Right renal pelvis (tissue), 4 donors: ENCODE measurements at regions not wholly inside any gene's neighbourhood (a gene's known extent, or its start where the extent isn't known, plus 50 kb on each side); places are given as distances from the start of the nearest gene placed in this dataset.

Source experiments
- DNase-seq, 4 donors: peaks; one replicate each; pipeline ENCODE4 v3.0.0-alpha.2; 2013; ENCODE audit warnings: low read depth in 4 of 4, low spot score in 3 of 4, missing footprints in 1 of 4

DNA sequence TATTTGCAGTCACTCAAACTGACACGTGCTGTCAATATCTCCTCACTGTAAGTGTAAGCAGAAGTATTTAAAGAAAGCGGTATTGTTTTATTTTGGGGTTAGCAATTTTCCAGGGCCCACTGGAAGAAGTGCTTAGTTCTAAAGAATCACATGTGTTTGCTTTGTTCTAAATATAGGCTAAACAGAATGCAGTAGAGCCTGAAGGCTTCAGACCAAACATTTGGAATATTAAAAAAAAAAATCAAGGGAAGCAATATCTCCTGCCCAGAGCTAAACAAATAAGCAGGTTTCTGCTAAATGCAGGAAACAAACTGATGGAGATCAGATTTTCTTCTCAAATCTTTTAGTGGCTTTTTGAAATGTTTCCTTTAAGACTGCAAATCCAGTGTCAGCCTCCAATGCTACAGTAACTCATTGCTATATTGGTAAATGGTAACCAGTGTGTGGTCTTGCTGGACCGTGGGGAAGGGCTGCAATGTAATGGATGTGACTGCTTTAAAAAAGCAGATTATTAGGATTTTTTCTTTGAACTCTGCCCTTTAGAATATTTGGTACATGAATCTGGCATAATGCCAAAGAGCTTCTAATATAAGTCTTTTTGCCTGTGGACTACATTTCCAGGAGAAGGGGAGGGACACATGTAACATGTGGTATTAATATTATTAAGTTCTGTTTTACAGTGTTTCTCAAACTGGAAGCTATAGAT lies 317.1 kb upstream of the FERMT1 start:
- DNase-seq = no peak

DNA sequence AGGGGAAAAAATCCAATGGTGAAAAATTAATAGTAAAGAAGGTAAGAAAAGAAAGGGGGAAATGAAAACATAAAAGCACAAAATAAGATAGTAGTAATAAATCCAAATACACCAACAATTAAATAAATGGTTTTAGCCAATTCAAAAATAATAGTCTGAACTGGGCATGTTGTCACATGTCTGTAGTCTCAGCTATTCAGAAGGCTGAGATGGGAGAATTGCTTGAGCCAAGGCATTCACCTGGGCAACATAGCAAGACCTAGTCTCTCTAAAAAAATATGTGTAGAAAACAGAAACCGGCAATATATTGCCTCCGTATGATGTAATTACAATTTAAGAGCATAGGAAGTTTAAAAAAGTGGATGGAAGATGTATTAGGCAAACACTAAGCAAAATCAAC lies 311.3 kb upstream of the FERMT1 start:
- DNase-seq = no peak

GRCh38 chr20:6430381-6430780 lies 307.6 kb upstream of the FERMT1 start:
- no peak for DNase-seq

DNA sequence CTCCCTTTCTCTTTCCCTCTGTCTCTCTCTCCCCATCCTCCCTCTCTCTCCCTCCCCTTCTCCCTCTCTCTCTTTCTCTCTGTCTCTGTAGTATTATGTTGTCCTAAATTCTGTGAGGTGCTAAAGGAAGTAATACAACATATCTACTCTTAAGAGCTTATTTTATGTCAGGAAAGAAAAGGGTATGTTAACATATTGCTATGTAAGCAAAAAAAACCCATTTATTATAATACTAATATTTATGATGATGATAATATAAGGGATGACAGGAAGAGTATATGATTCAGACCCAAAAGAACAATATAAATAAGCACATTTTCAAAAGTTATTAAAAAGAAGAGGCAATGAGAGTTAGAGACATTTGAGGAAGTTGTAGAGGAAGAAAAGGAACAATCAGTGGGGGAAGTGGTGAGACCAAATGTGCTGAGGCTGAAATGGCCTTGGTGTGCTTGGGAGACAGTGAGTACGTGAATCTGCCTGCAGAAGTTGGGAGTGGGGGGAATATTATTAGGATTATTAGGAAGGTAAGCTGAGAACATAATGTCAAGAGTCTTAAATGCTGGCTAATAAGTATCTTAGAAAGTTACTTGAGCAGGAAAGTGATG lies 303.6 kb upstream of the FERMT1 start:
- DNase-seq = no peak

DNA sequence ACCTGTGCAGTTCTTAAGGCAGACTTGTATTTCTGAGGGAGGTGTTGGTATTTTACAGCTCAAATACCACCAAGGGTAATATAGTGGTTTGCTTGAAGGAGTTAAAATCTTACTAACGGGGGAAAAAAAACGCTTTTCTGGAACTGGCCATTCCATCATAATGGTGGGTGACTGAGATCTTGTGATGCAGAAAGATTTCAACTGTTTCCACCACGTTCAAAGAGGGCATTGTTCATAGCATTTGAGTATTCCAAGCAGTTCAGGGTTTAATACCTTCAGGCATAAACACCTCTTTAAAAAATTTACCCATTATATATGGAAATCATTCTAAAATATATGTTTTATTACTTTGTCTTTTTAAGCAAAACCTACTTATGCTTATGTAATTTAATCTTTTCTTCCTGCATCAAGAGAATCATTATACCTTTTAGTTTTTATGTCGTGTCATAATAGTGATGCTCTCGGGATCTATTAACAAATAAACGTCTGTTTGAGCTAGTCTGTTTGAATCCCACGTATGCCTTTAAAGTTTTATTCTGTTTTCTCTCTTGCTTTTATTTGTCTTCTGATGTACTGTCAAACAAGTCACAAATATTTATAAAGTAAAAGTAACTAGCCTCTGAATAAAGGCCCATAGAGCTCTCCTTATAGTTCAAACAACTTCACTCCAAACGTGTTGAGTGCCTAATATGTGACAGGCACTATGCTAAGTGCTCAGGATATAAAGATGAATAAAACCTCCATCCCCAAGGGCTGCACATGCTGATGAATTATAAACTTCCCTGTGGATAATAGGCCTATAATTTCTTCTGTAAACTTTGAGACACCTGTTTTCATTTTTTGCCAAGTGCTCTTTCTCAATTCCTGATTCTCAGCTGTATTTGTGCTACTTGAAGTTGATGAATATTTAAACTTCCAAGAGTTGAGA lies 298.8 kb upstream of the FERMT1 start:
- DNase-seq = no peak

GRCh38 chr20:6420336-6420735 lies 297.5 kb upstream of the FERMT1 start:
- DNase-seq = no peak

DNA sequence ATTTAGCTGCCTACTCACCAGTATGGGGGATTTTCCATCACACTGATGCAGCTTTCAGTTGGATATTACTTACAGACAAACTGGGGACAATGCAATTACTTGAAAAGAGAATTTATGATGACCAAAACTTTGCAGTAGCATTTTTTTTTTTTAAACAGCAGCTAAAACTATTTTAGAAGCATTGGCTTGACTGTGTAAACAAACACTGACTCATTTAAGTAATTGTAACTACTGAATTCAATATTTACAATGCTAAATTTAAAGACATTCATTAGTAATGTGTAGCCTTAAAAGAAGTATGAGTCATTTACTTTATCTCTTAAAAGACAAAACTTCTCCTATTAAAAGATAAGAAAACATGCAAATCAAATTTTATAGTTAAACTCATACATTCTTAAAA lies 295.9 kb upstream of the FERMT1 start:
- DNase-seq = no peak

GRCh38 chr20:6416371-6416770 lies 293.5 kb upstream of the FERMT1 start:
- DNase-seq = no peak

DNA sequence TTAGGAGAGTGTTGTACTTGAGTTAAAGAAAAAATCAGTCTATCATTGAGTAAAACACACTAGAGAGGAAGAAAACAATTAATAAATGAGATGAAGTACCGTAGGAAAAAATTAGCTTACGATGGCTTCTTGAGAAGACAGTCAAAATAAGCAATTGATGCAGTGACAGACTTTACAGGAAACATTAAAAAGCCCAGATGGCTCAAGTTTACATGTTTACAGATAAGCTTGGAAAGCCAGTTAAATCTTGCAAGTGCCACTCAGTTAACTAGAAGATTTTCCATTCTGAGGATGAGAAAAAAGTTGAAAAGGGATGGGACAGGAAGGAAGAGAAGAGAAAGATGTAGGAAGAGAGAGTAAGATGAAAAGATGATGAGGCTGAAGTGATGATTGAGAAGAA lies 288.8 kb upstream of the FERMT1 start:
- DNase-seq = no peak

DNA sequence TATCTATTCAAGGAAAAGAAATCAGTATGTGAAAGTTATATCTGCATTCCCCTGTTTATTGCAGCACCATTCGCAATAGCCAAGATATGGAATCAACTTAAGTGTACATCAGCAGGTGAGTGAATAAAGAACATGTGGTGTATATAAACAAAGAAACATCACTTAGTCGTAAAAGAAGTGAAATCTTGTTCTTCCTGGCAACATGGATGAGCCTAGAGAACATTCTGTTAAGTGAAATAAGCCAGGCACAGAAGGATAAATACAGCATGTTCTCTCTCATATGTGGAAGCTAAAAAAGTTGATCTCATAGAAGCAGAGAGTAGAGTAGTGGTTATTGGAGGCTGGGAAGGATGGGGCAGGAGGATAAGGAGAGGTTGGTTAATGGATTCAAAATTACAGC lies 287.9 kb upstream of the FERMT1 start:
- no peak for DNase-seq

GRCh38 chr20:6407163-6407562 lies 284.3 kb upstream of the FERMT1 start:
- DNase-seq = no peak

DNA sequence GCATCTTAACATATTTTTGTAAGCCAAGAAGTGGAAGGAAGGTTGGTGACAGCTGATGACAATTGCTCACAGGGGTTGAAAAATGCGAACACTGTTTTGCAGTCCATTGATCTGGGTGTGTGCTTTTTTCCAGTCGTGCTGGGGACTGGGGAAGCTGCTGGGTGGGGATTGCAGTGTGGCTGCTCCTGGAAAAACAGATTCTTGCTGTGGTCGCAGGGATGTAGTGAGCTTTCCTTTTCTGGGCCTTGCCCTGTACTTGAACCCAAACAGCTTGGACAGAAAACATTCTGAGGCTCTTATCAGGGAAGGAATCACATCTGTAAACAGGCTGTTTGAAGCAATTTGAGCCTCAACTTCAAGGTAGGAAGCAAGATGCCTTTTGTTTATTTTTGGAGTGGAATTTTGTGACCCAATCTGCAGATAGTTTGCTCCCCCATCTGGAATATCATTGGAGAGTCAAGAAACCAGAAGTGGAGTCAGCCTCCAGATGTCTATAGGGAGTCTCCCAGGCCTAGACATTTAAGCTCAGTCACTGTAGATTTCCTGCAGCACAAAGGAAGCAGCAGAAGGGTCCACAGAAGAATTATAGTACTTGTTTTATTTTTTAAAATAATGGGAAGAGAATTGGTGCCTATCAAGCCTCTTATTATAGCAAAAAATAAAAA lies 279.2 kb upstream of the FERMT1 start:
- no peak for DNase-seq

DNA sequence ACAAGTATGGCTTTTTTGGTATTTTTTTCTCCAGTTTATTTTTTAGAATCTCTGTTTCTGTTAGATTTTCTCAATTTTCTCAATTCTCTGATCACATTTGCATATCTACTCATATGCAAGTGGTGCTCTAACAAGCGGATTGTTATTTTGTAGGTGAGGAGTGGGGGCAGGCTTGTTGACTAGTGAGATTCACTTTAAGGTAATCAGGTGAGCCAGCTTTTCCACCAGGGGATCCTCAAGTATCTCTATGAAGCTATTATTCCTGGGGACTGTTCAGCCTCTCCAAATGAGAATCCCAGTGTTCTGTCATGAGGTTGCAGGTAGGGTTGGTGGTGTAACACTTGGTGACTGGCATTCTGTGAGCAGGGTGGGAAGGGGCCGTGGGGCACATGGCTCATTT lies 274.3 kb upstream of the FERMT1 start:
- DNase-seq = no peak

DNA sequence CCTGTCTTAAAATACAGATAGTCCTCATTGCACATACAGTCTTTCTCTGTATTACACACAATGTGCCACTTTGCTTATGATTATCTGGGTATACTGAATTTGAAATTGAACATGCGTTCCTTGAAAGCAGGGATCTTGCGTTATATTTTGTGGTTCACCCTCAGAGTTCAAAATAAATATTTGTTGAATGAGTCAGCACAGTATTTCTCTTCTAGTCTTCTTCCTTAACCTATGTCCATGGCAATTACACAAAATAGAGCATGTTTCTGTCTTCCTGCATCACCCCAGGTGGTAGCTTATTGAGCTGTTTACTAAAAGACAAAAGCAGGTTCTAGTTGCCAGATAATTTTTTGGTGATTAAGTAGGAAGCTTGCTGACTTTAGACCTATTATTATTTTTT lies 272.9 kb upstream of the FERMT1 start:
- DNase-seq = no peak

DNA sequence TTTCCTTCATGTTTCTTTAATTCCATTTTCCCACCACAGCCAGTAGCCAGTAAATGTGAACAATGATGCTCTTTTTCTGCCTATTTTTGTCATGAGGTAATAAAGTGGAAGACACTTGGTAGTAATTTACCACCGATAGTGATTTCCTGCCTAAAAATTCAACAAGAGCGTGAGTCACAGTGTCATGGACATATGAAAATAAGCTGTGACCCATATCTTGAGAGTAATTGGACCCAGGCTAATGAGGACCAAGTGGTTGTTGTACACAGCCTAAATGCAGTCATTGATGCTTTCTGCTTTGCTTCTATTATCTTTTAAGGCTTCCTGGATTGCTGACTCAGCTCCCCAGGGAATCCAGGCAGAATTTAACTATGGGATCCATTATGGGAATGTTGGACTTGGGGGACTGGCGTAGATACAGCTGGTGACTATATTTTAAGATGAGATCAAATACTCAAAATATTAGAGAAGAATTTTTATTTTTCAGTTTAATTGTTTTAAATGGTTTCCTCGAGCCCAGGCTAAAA lies 265.9 kb upstream of the FERMT1 start:
- DNase-seq = no peak

- DNase-seq = no peak
Measured at GRCh38 chr20:6384956-6385486, 262.2 kb upstream of the FERMT1 start.

DNA sequence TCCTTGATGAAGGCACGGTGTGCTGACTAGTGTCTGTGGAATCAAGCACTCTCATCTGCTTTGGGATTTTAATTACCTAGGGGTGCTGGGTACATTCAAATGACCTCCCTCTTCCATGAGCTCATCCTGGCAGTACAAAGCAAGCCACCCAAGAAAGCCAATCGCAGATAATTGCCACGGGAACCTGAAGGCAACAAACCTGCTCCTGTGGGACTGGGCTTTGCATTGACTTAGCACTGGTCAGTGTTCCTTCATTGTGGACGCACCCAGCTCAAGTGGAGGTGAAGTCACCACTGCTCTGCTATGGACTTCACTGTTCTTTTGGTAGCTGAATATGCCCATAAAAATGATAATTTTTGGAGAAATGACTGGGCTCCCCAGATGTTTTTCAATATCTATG lies 261.6 kb upstream of the FERMT1 start:
- no peak for DNase-seq

DNA sequence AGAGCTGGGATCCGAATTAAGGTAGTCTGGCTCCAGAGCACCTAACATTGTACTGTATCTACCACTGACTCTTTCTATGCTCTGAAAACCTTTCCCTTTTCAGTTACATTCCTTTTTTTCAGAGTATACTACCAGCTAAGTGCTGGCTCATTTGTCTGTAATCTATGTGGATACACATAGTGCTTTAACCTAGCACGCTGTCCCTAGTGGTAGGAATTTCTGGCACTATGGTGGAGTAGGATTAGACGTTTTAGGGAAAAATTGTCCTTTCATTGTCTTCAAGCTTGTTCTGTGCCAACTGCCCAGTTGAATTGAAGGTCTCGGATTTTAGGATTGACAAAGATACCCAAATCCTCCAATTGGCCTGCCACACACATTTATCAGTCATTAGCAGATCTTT lies 259.1 kb upstream of the FERMT1 start:
- no peak for DNase-seq

GRCh38 chr20:6362245-6362644 lies 239.4 kb upstream of the FERMT1 start:
- no peak for DNase-seq

GRCh38 chr20:6360766-6361165 lies 237.9 kb upstream of the FERMT1 start:
- no peak for DNase-seq
